ENCODE measurements at regions not wholly inside any gene's neighbourhood (a gene's known extent, or its start where the extent isn't known, plus 50 kb on each side); places are given as distances from the start of the nearest gene placed in this dataset.
A peak's percentile ranks its signal among the peaks of the same experiment; 100 is the strongest.

DNA sequence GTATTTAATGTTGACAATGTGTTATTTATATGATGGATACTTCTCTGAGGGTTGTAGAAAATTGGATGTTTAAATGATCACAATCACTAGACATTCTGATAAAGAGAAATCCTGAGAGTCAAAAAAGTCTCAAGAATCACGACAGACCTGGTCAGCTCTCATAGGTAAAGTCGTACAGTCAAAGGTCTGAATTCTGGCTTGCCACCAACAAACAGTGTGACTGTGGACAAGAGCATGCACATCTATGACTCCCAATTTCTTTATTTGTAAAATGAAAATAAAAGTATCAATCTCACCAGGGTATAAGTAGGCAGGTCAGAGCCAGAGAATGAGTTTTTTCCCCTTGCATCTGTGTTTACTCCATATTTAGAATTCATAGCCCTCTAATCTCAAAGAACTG, 556.7 kb downstream of the FAM181B start:
- ChIA-PET CTCF (no interaction called here), POLR2A (no interaction called here)
- Histone ChIP-seq H3K4me1 (no peaks in the 10 kb centered on the region), H3K4me2 (no peak overlapping the region), H3K27ac (no peak overlapping the region), H3K4me3 (no peak overlapping the region), H3K9me3 (no peaks in the 10 kb centered on the region)
- TF ChIP-seq POLR2AphosphoS2 (conservative IDR thresholded peaks at IDR 0.05; ENCODE audit: low read length) (no peak), POLR2A (IDR thresholded peaks at IDR 0.05; ENCODE audit: low read length) (no peak), EHF (CRISPR knock-in tag; IDR thresholded peaks at IDR 0.05) (no peak)
- no peak for FAIRE-seq
- WGBS (ENCODE audit: missing lambda C conversion rate) = 0% methylated on average over 2 of the region's 2 CpGs
- no peak for ATAC-seq
- no peak for DNase-seq (ENCODE audit: low read depth in 1 of 2, low spot score in 1 of 2)

DNA sequence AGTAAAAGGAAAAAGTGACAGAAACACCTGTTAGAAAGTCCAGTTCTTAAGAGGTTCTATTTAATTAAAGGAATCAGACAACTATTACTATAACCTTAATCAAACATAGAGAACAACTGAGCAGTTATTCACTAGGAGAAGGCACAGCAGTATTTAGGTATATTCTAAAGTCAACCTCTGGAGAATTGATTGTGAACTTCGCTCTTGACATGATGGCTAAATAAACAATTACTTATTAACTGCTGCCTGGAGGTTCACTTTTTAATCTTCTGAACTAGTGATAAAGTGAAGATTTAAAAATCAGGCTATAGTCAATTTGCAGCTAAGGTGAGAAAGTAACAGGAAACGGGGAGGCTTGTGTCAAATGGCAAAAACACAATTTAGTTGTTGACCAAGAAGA, 557.3 kb downstream of the FAM181B start:
- POLR2A ChIA-PET = no interaction called here
- Histone ChIP-seq H3K27ac (no peak overlapping the region), H3K4me1 (no peaks in the 10 kb centered on the region), H3K4me3 (no peak overlapping the region), H3K4me2 (no peak overlapping the region), H3K9me3 (no peaks in the 10 kb centered on the region)
- FAIRE-seq (no peak), DNase-seq (ENCODE audit: low read depth in 1 of 2, low spot score in 1 of 2) (no peak), ATAC-seq (no peak)
- TF ChIP-seq FOSL2 (IDR thresholded peaks at IDR 0.05) (no peak), FOSL2 (CRISPR knock-in tag; IDR thresholded peaks at IDR 0.05) (no peak), NR3C1 (IDR thresholded peaks at IDR 0.05) (no peak), HOXB13 (CRISPR knock-in tag; IDR thresholded peaks at IDR 0.05; ENCODE audit: low read depth) (no peak), HEYL (CRISPR knock-in tag; IDR thresholded peaks at IDR 0.05) (no peak), ZC3H11A (IDR thresholded peaks at IDR 0.05) (no peak), ESRRA (IDR thresholded peaks at IDR 0.05; ENCODE audit: borderline replicate concordance, low read length) (no peak), SMC3 (IDR thresholded peaks at IDR 0.05) (no peak), TP53 (CRISPR knock-in tag; IDR thresholded peaks at IDR 0.05) (no peak), MAZ (IDR thresholded peaks at IDR 0.05; ENCODE audit: borderline replicate concordance, low read depth, low read length) (no peak), RARB (CRISPR knock-in tag; IDR thresholded peaks at IDR 0.05) (no peak), CHD2 (IDR thresholded peaks at IDR 0.05; ENCODE audit: low read length, partially characterized antibody) (no peak), JUN (IDR thresholded peaks at IDR 0.05) (no peak), CEBPB (IDR thresholded peaks at IDR 0.05) (no peak)
- TF ChIP-seq, protein P1, sequence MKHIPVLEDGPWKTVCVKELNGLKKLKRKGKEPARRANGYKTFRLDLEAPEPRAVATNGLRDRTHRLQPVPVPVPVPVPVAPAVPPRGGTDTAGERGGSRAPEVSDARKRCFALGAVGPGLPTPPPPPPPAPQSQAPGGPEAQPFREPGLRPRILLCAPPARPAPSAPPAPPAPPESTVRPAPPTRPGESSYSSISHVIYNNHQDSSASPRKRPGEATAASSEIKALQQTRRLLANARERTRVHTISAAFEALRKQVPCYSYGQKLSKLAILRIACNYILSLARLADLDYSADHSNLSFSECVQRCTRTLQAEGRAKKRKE (CRISPR knock-in tag; IDR thresholded peaks at IDR 0.05; ENCODE audit: low read depth) = no peak
- TF ChIP-seq, protein P2, sequence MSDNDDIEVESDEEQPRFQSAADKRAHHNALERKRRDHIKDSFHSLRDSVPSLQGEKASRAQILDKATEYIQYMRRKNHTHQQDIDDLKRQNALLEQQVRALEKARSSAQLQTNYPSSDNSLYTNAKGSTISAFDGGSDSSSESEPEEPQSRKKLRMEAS (IDR thresholded peaks at IDR 0.05) = no peak
- TF ChIP-seq, protein P3, sequence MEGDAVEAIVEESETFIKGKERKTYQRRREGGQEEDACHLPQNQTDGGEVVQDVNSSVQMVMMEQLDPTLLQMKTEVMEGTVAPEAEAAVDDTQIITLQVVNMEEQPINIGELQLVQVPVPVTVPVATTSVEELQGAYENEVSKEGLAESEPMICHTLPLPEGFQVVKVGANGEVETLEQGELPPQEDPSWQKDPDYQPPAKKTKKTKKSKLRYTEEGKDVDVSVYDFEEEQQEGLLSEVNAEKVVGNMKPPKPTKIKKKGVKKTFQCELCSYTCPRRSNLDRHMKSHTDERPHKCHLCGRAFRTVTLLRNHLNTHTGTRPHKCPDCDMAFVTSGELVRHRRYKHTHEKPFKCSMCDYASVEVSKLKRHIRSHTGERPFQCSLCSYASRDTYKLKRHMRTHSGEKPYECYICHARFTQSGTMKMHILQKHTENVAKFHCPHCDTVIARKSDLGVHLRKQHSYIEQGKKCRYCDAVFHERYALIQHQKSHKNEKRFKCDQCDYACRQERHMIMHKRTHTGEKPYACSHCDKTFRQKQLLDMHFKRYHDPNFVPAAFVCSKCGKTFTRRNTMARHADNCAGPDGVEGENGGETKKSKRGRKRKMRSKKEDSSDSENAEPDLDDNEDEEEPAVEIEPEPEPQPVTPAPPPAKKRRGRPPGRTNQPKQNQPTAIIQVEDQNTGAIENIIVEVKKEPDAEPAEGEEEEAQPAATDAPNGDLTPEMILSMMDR (IDR thresholded peaks at IDR 0.05) = no peak
- WGBS (ENCODE audit: missing lambda C conversion rate) = 1% methylated on average over 2 of the region's 2 CpGs
- CTCF ChIA-PET = no interaction called here

DNA sequence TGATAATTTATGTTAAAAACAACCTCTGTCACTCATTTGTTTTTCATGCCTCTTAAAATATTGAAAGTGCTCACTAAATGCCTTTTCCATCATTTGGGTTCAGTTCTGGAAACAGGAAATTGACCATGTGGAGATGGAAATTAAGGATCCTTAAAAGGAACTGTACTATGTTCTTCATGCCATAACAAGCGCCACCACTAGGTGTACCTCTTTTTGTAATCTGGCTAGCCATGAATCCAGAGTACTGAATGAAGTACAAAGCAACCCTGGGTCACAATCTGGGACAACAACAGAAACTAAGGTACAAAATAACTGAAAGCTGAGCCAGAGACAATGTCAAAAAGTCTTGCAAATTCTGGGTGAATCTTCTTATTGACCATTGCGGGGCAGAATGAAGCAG, 559.1 kb downstream of the FAM181B start:
- peak in 1 of 2 experiments; percentile 5 for DNase-seq (ENCODE audit: low read depth in 1 of 2, low spot score in 1 of 2)
- FAIRE-seq = no peak
- Histone ChIP-seq H3K4me2 (no peak overlapping the region), H3K27ac (no peak overlapping the region), H3K9me3 (no peaks in the 10 kb centered on the region), H3K4me3 (no peak overlapping the region), H3K4me1 (no peaks in the 10 kb centered on the region)
- WGBS (ENCODE audit: missing lambda C conversion rate) = 48% methylated on average over 2 of the region's 2 CpGs
- CTCF ChIA-PET = no interaction called here
- POLR2A ChIA-PET = no interaction called here
- TF ChIP-seq, protein P4, sequence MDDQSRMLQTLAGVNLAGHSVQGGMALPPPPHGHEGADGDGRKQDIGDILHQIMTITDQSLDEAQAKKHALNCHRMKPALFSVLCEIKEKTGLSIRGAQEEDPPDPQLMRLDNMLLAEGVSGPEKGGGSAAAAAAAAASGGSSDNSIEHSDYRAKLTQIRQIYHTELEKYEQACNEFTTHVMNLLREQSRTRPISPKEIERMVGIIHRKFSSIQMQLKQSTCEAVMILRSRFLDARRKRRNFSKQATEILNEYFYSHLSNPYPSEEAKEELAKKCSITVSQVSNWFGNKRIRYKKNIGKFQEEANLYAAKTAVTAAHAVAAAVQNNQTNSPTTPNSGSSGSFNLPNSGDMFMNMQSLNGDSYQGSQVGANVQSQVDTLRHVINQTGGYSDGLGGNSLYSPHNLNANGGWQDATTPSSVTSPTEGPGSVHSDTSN (IDR thresholded peaks at IDR 0.05) = no peak
- TF ChIP-seq PHF8 (IDR thresholded peaks at IDR 0.05; ENCODE audit: borderline replicate concordance, low read depth) (no peak), HOXB5 (CRISPR knock-in tag; IDR thresholded peaks at IDR 0.05) (no peak), HOXA7 (CRISPR knock-in tag; IDR thresholded peaks at IDR 0.05) (no peak), KDM5A (IDR thresholded peaks at IDR 0.05) (no peak), RAD21 (conservative IDR thresholded peaks at IDR 0.05 in 1 of 2, IDR thresholded peaks at IDR 0.05 in 1 of 2) (no peak), EHMT2 (IDR thresholded peaks at IDR 0.05; ENCODE audit: low read depth) (no peak), FOSB (CRISPR knock-in tag; IDR thresholded peaks at IDR 0.05) (no peak), JUN (IDR thresholded peaks at IDR 0.05) (no peak), RNF2 (IDR thresholded peaks at IDR 0.05; ENCODE audit: borderline replicate concordance, low read depth) (no peak), RCOR1 (IDR thresholded peaks at IDR 0.05; ENCODE audit: low read depth, low read length) (no peak), MYC (IDR thresholded peaks at IDR 0.05; ENCODE audit: borderline replicate concordance, low read length) (no peak), ESRRA (IDR thresholded peaks at IDR 0.05; ENCODE audit: borderline replicate concordance, low read length) (no peak), SMC3 (IDR thresholded peaks at IDR 0.05) (no peak), KDM1A (IDR thresholded peaks at IDR 0.05; ENCODE audit: low read depth) (no peak), SREBF2 (IDR thresholded peaks at IDR 0.05) (no peak), CHD2 (IDR thresholded peaks at IDR 0.05; ENCODE audit: low read length, partially characterized antibody) (no peak)
- TF ChIP-seq, protein P5, sequence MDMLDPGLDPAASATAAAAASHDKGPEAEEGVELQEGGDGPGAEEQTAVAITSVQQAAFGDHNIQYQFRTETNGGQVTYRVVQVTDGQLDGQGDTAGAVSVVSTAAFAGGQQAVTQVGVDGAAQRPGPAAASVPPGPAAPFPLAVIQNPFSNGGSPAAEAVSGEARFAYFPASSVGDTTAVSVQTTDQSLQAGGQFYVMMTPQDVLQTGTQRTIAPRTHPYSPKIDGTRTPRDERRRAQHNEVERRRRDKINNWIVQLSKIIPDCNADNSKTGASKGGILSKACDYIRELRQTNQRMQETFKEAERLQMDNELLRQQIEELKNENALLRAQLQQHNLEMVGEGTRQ (IDR thresholded peaks at IDR 0.05) = no peak
- ATAC-seq = no peak
